ENCODE measurements at regions not wholly inside any gene's neighbourhood (a gene's known extent, or its start where the extent isn't known, plus 50 kb on each side); places are given as distances from the start of the nearest gene placed in this dataset.
"Not testable (repeated sequence)": the region's sequence is repeated elsewhere in the genome, so short reads cannot be mapped to it uniquely, and the experiment has no call there.

DNA sequence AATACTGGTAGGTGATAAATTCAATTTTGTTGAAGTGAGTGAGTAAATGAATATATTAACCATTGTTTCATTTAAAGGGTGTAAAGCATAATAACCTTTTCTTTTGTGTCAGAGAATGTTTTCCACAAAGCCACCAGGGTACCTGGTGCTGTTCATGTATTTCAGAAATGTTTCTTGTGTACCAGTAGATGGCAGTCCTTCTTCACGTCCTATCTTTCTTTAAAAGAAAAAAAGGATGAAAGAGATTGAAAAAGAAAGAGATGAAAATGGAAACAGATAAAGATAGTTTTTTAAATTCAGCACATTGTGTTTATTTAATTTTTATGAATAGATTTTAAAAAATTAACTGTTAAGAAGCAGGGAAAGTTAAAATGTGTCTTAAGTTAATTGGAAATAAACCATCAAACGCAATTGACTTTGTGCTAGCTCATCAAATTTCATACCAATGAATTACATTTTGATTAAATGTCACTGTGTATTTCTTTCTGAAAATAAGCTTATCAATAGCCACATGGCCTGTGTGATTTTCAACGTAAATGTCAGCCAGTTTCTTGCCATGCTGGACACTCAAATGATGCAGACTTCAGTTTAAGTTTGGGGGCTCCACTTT is 65.5 kb upstream of the CHORDC1 start:
- Histone ChIP-seq H3K4me1 (ENCODE audit: low read depth, poor library complexity, severe bottlenecking) (no peaks in the 10 kb centered on the region), H2AFZ (ENCODE audit: low read depth) (no peak overlapping the region), H4K20me1 (ENCODE audit: insufficient read depth) (no peaks in the 10 kb centered on the region), H3K27me3 (ENCODE audit: insufficient read depth, low read depth) (no peaks in the 10 kb centered on the region), H3K9ac (no peak overlapping the region), H3K36me3 (ENCODE audit: insufficient read depth) (no peaks in the 10 kb centered on the region), H3K4me3 (IDR thresholded peaks at IDR 0.05; ENCODE audit: insufficient read depth, low read depth, low read length) (no peak overlapping the region), H3K4me2 (no peak overlapping the region), H3K79me2 (ENCODE audit: insufficient read depth, low read depth) (no peaks in the 10 kb centered on the region), H3K27ac (no peak overlapping the region)
- TF ChIP-seq, protein P1, sequence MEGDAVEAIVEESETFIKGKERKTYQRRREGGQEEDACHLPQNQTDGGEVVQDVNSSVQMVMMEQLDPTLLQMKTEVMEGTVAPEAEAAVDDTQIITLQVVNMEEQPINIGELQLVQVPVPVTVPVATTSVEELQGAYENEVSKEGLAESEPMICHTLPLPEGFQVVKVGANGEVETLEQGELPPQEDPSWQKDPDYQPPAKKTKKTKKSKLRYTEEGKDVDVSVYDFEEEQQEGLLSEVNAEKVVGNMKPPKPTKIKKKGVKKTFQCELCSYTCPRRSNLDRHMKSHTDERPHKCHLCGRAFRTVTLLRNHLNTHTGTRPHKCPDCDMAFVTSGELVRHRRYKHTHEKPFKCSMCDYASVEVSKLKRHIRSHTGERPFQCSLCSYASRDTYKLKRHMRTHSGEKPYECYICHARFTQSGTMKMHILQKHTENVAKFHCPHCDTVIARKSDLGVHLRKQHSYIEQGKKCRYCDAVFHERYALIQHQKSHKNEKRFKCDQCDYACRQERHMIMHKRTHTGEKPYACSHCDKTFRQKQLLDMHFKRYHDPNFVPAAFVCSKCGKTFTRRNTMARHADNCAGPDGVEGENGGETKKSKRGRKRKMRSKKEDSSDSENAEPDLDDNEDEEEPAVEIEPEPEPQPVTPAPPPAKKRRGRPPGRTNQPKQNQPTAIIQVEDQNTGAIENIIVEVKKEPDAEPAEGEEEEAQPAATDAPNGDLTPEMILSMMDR (conservative IDR thresholded peaks at IDR 0.05; ENCODE audit: low read depth, low read length) = peak; percentile 49

DNA sequence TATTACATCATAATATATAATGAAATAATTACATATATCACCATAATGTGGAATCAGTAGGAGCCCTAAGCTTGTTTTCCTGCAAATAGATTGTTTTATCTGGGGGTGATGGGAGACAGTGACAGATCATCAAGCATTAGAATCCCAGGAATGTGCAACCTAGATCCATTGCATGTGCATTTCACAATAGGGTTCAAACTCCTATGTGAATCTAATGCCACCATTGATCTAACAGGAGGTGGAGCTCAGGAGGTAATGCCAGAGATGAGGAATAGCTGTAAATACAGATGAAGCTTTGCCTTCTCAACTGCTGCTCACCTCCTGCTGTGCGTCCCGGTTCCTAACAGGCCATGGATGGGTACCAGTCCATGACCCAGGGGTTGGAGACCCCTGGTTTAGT is 63.8 kb upstream of the CHORDC1 start:
- no peak overlapping the region for H3K9ac ChIP-seq
- no peaks in the 10 kb centered on the region for H3K36me3 ChIP-seq (ENCODE audit: insufficient read depth)
- no peak overlapping the region for H3K4me3 ChIP-seq (IDR thresholded peaks at IDR 0.05; ENCODE audit: insufficient read depth, low read depth, low read length)
- TF ChIP-seq, protein P1 (conservative IDR thresholded peaks at IDR 0.05; ENCODE audit: low read depth, low read length) = no peak
- H3K27me3 ChIP-seq (ENCODE audit: insufficient read depth, low read depth) = no peaks in the 10 kb centered on the region
- no peak overlapping the region for H3K4me2 ChIP-seq
- H4K20me1 ChIP-seq (ENCODE audit: insufficient read depth) = no peaks in the 10 kb centered on the region
- no peak overlapping the region for H2AFZ ChIP-seq (ENCODE audit: low read depth)
- H3K4me1 ChIP-seq (ENCODE audit: low read depth, poor library complexity, severe bottlenecking) = no peaks in the 10 kb centered on the region
- H3K79me2 ChIP-seq (ENCODE audit: insufficient read depth, low read depth) = no peaks in the 10 kb centered on the region
- H3K27ac ChIP-seq = no peak overlapping the region

DNA sequence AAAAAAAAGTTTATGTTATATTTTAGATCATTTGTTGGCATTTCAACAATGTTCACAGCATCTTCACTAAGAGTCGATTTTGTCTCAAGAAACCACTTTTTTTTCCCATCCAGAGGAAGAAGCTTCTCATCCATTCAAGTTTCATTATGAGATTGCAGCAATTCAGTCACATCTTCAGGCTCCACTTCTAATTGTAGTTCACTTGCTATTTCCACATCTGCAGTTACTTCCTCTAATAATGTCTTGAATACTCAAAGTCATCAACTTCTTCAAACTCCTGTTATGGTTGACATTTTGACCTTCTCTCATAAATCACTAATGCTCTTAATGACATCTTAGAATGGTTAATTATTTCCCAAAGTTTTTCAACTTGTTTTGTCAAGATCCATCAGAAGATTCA is 61.3 kb upstream of the CHORDC1 start:
- H3K4me1 ChIP-seq (ENCODE audit: low read depth, poor library complexity, severe bottlenecking) = no peaks in the 10 kb centered on the region
- no peak overlapping the region for H2AFZ ChIP-seq (ENCODE audit: low read depth)
- no peak overlapping the region for H3K27ac ChIP-seq
- no peak overlapping the region for H3K4me2 ChIP-seq
- no peak overlapping the region for H3K4me3 ChIP-seq (IDR thresholded peaks at IDR 0.05; ENCODE audit: insufficient read depth, low read depth, low read length)
- TF ChIP-seq, protein P1 (conservative IDR thresholded peaks at IDR 0.05; ENCODE audit: low read depth, low read length) = no peak
- H4K20me1 ChIP-seq (ENCODE audit: insufficient read depth) = no peaks in the 10 kb centered on the region
- no peaks in the 10 kb centered on the region for H3K36me3 ChIP-seq (ENCODE audit: insufficient read depth)
- H3K9ac ChIP-seq = no peak overlapping the region
- no peaks in the 10 kb centered on the region for H3K27me3 ChIP-seq (ENCODE audit: insufficient read depth, low read depth)
- H3K79me2 ChIP-seq (ENCODE audit: insufficient read depth, low read depth) = no peaks in the 10 kb centered on the region

DNA sequence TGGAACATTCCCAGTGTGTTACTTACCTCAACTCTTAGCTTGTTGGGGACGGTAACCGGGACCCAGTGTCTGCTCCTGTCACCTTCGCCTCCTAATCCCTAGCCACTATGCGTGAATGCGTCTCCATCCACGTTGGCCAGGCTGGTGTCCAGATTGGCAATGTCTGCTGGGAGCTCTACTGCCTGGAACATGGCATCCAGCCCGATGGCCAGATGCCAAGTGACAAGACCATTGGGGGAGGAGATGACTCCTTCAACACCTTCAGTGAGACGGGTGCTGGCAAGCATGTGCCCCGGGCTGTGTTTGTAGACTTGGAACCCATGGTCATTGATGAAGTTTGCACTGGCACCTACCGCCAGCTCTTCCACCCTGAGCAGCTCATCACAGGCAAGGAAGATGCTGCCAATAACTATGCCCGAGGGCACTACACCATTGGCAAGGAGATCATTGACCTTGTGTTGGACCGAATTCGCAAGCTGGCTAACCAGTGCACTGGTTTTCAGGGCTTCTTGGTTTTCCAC is 59.8 kb upstream of the CHORDC1 start:
- H3K4me2 ChIP-seq; H3K27me3 ChIP-seq (ENCODE audit: insufficient read depth, low read depth); H3K4me3 ChIP-seq (IDR thresholded peaks at IDR 0.05; ENCODE audit: insufficient read depth, low read depth, low read length); H3K9ac ChIP-seq; H2AFZ ChIP-seq (ENCODE audit: low read depth); H4K20me1 ChIP-seq (ENCODE audit: insufficient read depth); H3K36me3 ChIP-seq (ENCODE audit: insufficient read depth); H3K27ac ChIP-seq; H3K79me2 ChIP-seq (ENCODE audit: insufficient read depth, low read depth); H3K4me1 ChIP-seq (ENCODE audit: low read depth, poor library complexity, severe bottlenecking): not testable (repeated sequence)

DNA sequence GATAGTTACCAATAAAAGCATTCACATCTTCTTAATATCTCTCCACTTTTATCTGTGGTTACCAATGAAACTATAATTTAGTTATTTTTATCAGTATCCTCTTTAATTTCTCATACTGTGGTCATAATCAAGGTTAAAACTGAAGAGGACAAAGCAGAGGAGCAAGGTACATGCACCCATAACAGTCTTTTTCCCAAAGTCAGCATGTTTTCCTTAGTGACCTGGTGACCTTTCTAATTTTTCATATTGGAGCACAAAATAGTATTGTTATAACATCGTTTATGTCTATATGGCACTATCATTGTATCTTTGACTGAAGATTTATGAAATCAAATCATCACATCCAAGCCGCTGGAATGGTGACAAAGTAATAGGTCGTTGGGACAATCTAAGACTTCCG is 51.5 kb upstream of the CHORDC1 start:
- Histone ChIP-seq H3K4me1 (ENCODE audit: low read depth, poor library complexity, severe bottlenecking) (no peaks in the 10 kb centered on the region), H3K4me2 (no peak overlapping the region), H3K27ac (no peak overlapping the region), H4K20me1 (ENCODE audit: insufficient read depth) (no peaks in the 10 kb centered on the region), H3K9ac (no peak overlapping the region), H3K27me3 (ENCODE audit: insufficient read depth, low read depth) (no peaks in the 10 kb centered on the region), H2AFZ (ENCODE audit: low read depth) (no peak overlapping the region), H3K36me3 (ENCODE audit: insufficient read depth) (no peaks in the 10 kb centered on the region), H3K79me2 (ENCODE audit: insufficient read depth, low read depth) (no peaks in the 10 kb centered on the region), H3K4me3 (IDR thresholded peaks at IDR 0.05; ENCODE audit: insufficient read depth, low read depth, low read length) (no peak overlapping the region)
- TF ChIP-seq, protein P1 (conservative IDR thresholded peaks at IDR 0.05; ENCODE audit: low read depth, low read length) = no peak
